HFFc6 (cell line): ENCODE measurements at regions not wholly inside any gene's neighbourhood (a gene's known extent, or its start where the extent isn't known, plus 50 kb on each side); places are given as distances from the start of the nearest gene placed in this dataset.
"Not testable (repeated sequence)": the region's sequence is repeated elsewhere in the genome, so short reads cannot be mapped to it uniquely, and the experiment has no call there.

ENCODE experiments used
- DNase-seq: peaks from one replicate; pipeline ENCODE4 v3.0.0-alpha.2; 2018
- H3K27ac Mint-ChIP-seq: 2 replicates; pipeline ENCODE4 v1.8.0; 2020; ENCODE audit warnings: mild to moderate bottlenecking, mixed read lengths
- H3K27me3 Mint-ChIP-seq: 2 replicates; pipeline ENCODE4 v1.8.0; 2021; ENCODE audit warnings: mild to moderate bottlenecking, moderate library complexity, mixed read lengths; ENCODE audit not compliant: insufficient read depth
- H3K36me3 Mint-ChIP-seq: 2 replicates; pipeline ENCODE4 v1.8.0; 2021; ENCODE audit warnings: low read depth, mixed read lengths
- H3K4me1 Mint-ChIP-seq: 2 replicates; pipeline ENCODE4 v1.8.0; 2020; ENCODE audit warnings: low read depth, mixed read lengths
- H3K4me3 Mint-ChIP-seq: 2 replicates; pipeline ENCODE4 v1.8.0; 2020; ENCODE audit warnings: mild to moderate bottlenecking, moderate library complexity, mixed read lengths
- H3K9me3 Mint-ChIP-seq: 2 replicates; pipeline ENCODE4 v1.8.0; 2020; ENCODE audit warnings: mild to moderate bottlenecking, mixed read lengths
- CTCF ChIP-seq: fragments of 200-600 bp; sonication (generic); IDR thresholded peaks from 2 replicates; pipeline ENCODE4 v1.5.0; 2021; ENCODE audit warnings: antibody characterized with exemption, mild to moderate bottlenecking

GRCh38 chr12:116374207-116374606 lies 96.7 kb upstream of the MED13L start:
- H3K27ac Mint-ChIP-seq, result no peak overlapping the region
- DNase-seq, result no peak
- no peak overlapping the region for H3K4me3 Mint-ChIP-seq
- peaks cover 6% of the 10 kb centered on the region; the same call in 1 of the 2 replicates for H3K27me3 Mint-ChIP-seq
- peaks cover 8% of the 10 kb centered on the region for H3K9me3 Mint-ChIP-seq
- peaks cover 7% of the 10 kb centered on the region for H3K36me3 Mint-ChIP-seq
- TF ChIP-seq CTCF, result no peak
- H3K4me1 Mint-ChIP-seq, result peaks cover 65% of the 10 kb centered on the region

GRCh38 chr12:116375278-116375842 lies 97.9 kb upstream of the MED13L start:
- Mint-ChIP-seq H3K9me3 (no peaks in the 10 kb centered on the region; the same call in 1 of the 2 replicates), H3K36me3 (no peaks in the 10 kb centered on the region; the same call in 1 of the 2 replicates), H3K27me3 (peaks cover 2% of the 10 kb centered on the region; the same call in 1 of the 2 replicates), H3K4me3 (no peak overlapping the region), H3K4me1 (peaks cover 67% of the 10 kb centered on the region), H3K27ac (peak overlapping the region; percentile 18; the same call in 1 of the 2 replicates)
- DNase-seq, result no peak
- no peak for TF ChIP-seq CTCF

GRCh38 chr12:116376354-116377193 lies 99.1 kb upstream of the MED13L start:
- Mint-ChIP-seq H3K4me3 (peak overlapping the region; percentile 69), H3K27ac (peak overlapping the region; percentile 92), H3K27me3 (peaks cover 2% of the 10 kb centered on the region), H3K9me3 (no peaks in the 10 kb centered on the region; the same call in 1 of the 2 replicates), H3K36me3 (no peaks in the 10 kb centered on the region; the same call in 1 of the 2 replicates), H3K4me1 (peaks cover 67% of the 10 kb centered on the region)
- DNase-seq, result peak; percentile 85
- no peak for TF ChIP-seq CTCF

GRCh38 chr12:116377194-116377571 lies 99.7 kb upstream of the MED13L start:
- DNase-seq, H3K27me3 Mint-ChIP-seq, H3K36me3 Mint-ChIP-seq, H3K9me3 Mint-ChIP-seq: not testable (repeated sequence)
- peaks cover 71% of the 10 kb centered on the region for H3K4me1 Mint-ChIP-seq
- peak overlapping the region; percentile 69; the same call in 1 of the 2 replicates for H3K4me3 Mint-ChIP-seq
- H3K27ac Mint-ChIP-seq, result peak overlapping the region; percentile 92

- no peak overlapping the region for H3K4me3 Mint-ChIP-seq
- TF ChIP-seq CTCF, result no peak
- H3K36me3 Mint-ChIP-seq, result no peaks in the 10 kb centered on the region; the same call in 1 of the 2 replicates
- peaks cover 74% of the 10 kb centered on the region for H3K4me1 Mint-ChIP-seq
- no peaks in the 10 kb centered on the region; the same call in 1 of the 2 replicates for H3K9me3 Mint-ChIP-seq
- peak overlapping the region; percentile 92; the same call in 1 of the 2 replicates for H3K27ac Mint-ChIP-seq
- DNase-seq, result no peak
- peaks cover 4% of the 10 kb centered on the region for H3K27me3 Mint-ChIP-seq
Measured at GRCh38 chr12:116378002-116378401, 100.5 kb upstream of the MED13L start.

- H3K36me3 Mint-ChIP-seq, result no peaks in the 10 kb centered on the region; the same call in 1 of the 2 replicates
- no peak overlapping the region for H3K4me3 Mint-ChIP-seq
- peak overlapping the region; percentile 95 for H3K27ac Mint-ChIP-seq
- H3K27me3 Mint-ChIP-seq, result peaks cover 6% of the 10 kb centered on the region
- TF ChIP-seq CTCF, result no peak
- peaks cover 83% of the 10 kb centered on the region for H3K4me1 Mint-ChIP-seq
- no peak for DNase-seq
- H3K9me3 Mint-ChIP-seq, result no peaks in the 10 kb centered on the region; the same call in 1 of the 2 replicates
Measured at GRCh38 chr12:116380108-116380507, 102.6 kb upstream of the MED13L start.

- H3K27me3 Mint-ChIP-seq, H3K36me3 Mint-ChIP-seq, H3K9me3 Mint-ChIP-seq, DNase-seq: not testable (repeated sequence)
- H3K4me1 Mint-ChIP-seq, result peaks cover 83% of the 10 kb centered on the region
- peak overlapping the region; percentile 79 for H3K4me3 Mint-ChIP-seq
- peak overlapping the region; percentile 95 for H3K27ac Mint-ChIP-seq
Measured at GRCh38 chr12:116380740-116381139, 103.2 kb upstream of the MED13L start.
